ENCODE measurements at regions not wholly inside any gene's neighbourhood (a gene's known extent, or its start where the extent isn't known, plus 50 kb on each side); places are given as distances from the start of the nearest gene placed in this dataset.

- no peak for DNase-seq (ENCODE audit: low read depth)
Measured at GRCh38 chr12:83826112-83826511, 1086.5 kb downstream of the SLC6A15 start.

GRCh38 chr12:83823386-83824045 is 1089.1 kb downstream of the SLC6A15 start:
- DNase-seq (ENCODE audit: low read depth) = no peak

DNA sequence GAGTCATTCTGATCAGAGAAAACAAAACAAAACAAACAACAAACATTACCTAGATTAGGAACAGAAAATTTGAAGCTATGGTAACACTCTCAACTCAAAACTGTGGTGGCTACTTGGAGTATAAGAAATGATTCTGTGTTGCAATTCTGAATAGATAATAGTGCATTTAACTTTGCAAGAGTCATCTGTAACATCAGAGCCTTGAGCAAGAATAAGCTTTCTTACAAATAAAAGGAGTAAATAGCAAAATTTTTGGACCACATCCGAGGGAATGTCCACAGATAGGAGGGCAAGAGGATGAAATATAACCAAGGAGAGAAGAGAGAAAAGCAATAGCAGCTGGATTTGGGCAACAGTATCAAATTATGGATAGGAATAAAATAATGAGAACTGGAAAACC is 1090.6 kb downstream of the SLC6A15 start:
- no peak for DNase-seq (ENCODE audit: low read depth)

- DNase-seq (ENCODE audit: low read depth) = no peak
Measured at GRCh38 chr12:83818881-83819280, 1093.7 kb downstream of the SLC6A15 start.

- DNase-seq (ENCODE audit: low read depth) = no peak
Measured at GRCh38 chr12:83817730-83818129, 1094.9 kb downstream of the SLC6A15 start.

DNA sequence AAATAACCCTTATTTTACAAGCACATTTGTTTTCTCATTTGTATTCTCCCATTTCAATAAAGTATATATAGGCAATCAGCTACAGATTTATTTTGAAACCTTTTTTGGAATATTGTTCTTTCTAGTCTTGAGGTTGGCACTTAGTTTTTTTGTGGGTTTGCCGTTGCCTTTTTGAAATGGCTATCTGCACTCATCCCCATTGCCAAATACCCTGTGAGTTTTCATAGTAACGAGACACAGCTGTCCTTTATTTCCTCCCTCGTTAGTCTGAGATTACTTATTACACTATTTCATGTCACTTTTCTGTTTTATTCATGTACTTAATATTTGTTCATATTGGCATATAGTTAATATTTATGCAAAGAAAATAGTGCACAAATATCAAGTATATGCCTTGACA is 1104.0 kb downstream of the SLC6A15 start:
- no peak for DNase-seq (ENCODE audit: low read depth)

DNA sequence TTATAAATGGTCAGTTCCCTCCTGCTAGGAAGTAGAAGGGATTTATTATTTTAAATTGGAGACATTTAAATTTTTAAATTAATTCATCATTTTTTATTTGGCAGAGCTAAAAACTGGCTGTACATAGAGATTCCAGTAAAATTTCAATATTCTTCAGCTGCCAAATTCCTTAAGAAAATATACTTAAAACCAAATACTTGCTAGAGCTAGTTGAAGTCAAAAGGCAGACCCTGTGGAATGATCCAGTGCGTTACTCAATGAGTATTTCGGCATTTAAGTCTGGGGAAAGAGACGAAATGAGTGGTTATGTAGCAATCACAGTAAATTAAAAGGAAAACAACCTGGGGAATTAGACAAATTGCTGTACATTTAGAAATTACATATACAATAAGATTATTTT is 1104.7 kb downstream of the SLC6A15 start:
- no peak for DNase-seq (ENCODE audit: low read depth)

DNA sequence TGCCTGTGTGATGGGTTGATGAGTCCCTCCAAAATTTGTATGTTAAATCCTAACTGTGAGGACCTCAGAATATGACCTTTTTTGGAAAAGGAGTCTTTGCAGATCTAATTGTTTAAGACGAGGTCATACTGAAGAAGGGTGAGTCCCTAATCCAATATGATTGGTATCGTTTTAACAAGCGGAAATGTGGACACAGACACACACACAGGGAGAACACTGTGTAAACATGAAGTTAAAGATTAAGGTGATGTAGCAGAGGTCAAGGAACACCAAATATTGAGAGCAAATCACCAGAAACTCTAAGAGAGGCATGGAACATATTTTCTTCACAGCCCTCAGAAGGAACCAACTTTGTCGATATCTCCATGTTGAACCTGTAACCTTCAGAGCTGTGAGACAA is 1106.7 kb downstream of the SLC6A15 start:
- no peak for DNase-seq (ENCODE audit: low read depth)

- no peak for DNase-seq (ENCODE audit: low read depth)
Measured at GRCh38 chr12:83805156-83805772, 1107.3 kb downstream of the SLC6A15 start.

GRCh38 chr12:83801972-83802371 is 1110.6 kb downstream of the SLC6A15 start:
- DNase-seq (ENCODE audit: low read depth) = no peak

- DNase-seq (ENCODE audit: low read depth) = no peak
Measured at GRCh38 chr12:83800022-83800421, 1112.6 kb downstream of the SLC6A15 start.

GRCh38 chr12:83796531-83796930 is 1109.8 kb downstream of the TMTC2 start:
- no peak for DNase-seq (ENCODE audit: low read depth)

GRCh38 chr12:83793616-83794015 is 1106.9 kb downstream of the TMTC2 start:
- no peak for DNase-seq (ENCODE audit: low read depth)

DNA sequence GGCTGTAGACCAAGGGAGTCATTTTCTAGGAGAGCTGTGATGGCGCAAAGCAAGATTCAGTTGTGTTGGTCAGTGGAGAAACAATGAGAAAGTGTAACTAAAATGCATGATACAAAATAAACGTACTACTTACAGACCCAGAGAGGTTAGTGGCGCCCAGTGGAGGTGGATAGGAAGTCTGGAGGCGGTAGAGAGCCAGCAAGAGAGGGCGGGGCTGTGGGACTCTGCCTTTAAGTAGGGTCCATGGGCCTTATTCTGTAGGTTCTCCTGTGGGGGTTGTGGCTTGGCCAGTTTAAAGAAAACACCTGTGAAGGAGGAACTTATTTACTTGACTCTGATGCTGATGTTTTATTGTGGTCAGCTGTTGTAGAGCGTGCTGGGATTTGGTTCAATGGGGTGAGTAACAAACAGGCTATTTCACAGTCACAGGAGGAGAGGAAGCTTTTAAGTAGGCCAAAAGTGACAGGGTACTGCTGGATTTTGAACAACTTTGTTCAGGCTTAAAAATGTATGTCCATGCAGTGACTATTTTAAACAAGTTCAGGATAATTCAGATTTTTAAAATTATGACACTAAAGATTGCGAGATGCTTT is 1097.7 kb downstream of the TMTC2 start:
- DNase-seq (ENCODE audit: low read depth) = no peak

GRCh38 chr12:83779526-83779925 is 1092.8 kb downstream of the TMTC2 start:
- DNase-seq (ENCODE audit: low read depth) = no peak

- DNase-seq (ENCODE audit: low read depth) = no peak
Measured at GRCh38 chr12:83769151-83769550, 1082.4 kb downstream of the TMTC2 start.

GRCh38 chr12:83767723-83768122 is 1081.0 kb downstream of the TMTC2 start:
- DNase-seq (ENCODE audit: low read depth) = no peak

DNA sequence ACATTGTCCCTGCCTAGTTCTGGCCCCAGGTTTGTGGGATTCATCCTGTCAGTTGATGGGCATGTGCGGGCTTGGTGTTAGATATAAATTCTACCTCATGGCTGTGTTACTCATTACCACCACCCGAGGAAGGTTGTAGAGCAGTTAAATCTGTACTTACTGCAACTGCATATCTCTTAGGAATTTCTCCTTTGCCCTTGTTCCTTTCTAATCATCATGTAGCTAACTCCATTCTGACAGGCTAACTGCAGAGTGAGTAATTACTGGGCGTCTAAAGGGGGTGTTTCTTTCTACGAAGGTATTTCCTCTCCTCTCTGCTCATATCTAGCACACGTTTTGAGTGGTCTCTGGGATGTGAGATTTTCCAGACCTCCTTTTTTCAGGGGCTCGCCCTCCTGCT is 1076.7 kb downstream of the TMTC2 start:
- no peak for DNase-seq (ENCODE audit: low read depth)

GRCh38 chr12:83759906-83760305 is 1073.2 kb downstream of the TMTC2 start:
- no peak for DNase-seq (ENCODE audit: low read depth)

DNA sequence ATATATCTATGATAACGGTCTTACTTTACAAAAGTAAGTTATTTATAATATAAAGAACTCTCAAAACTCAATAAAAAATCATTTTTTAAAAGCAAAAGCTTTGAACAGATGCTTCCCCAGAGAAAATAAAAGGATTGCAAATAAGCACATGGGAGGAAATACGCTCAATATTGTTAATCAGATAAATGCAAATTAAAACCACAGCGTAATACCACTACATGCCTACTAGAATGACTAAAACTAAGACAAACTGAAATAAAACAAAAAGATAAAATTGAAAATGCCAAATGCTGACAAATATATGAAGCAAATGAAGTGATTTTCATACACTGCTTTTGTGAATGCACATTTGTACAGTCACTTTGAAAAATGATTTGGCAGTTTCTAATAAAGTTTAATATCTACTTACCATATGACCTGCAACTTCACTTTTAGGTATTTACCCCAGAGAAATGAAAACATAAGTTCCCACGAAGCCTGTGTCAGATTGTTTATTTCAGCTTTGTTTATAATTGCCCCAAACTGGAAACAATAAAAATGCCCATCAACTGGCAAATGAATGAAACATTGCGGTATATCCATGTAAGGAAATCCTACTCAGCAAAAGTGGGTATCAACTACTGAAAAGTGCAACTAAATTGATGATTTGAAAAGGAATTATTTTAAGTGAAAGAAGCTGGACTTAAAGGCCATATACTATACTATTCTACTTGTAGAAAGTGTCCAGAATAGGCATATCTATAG is 1072.4 kb downstream of the TMTC2 start:
- no peak for DNase-seq (ENCODE audit: low read depth)

DNA sequence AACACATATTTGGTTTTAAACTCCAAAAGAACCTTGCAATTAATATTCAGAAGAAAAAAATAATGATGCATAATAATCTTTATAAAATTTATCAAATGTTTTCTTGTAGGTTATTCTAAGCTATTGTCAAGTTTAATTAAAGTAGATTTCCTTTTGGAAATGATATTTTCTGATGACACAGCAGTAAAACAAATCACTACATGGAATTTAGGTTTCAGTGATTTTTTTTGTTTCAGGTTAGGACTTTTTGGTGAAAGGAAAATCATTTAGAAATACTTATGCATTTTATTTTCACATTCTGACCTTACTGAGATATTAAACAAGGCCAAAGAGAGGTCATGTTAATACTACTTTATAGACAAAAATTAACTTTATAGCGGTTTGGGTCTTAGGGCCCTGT is 1067.2 kb downstream of the TMTC2 start:
- no peak for DNase-seq (ENCODE audit: low read depth)

DNA sequence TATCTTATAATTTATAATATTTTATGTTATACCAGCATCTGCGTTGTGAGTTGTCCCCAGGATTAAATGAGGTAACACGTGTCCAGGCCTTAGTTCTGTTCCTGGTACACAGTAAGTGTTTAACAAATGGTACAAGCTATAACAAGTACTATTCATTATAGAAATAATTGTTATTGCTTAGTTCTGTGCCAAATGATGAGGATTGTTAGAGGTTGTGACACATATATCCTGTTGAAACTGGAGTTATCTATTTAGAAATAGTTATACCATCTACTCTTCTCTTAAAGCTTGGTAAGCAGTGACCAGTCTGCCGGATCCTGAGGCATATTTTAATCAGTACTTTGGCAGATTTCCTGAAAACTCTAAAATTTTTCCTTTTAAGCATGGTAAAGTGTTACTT is 1066.5 kb downstream of the TMTC2 start:
- no peak for DNase-seq (ENCODE audit: low read depth)

GRCh38 chr12:83739607-83740006 is 1052.9 kb downstream of the TMTC2 start:
- DNase-seq (ENCODE audit: low read depth) = no peak
